ENCODE measurements at regions not wholly inside any gene's neighbourhood (a gene's known extent, or its start where the extent isn't known, plus 50 kb on each side); places are given as distances from the start of the nearest gene placed in this dataset.

- no peaks in the 10 kb centered on the region for H3K9me3 ChIP-seq
- H3K4me1 ChIP-seq = no peaks in the 10 kb centered on the region
- no peaks in the 10 kb centered on the region for H3K27me3 ChIP-seq
- TF ChIP-seq POLR2A (IDR thresholded peaks at IDR 0.05) (no peak), POLR2AphosphoS5 (IDR thresholded peaks at IDR 0.05) (no peak), CTCF (IDR thresholded peaks at IDR 0.05) (no peak), EP300 (IDR thresholded peaks at IDR 0.05) (no peak)
- WGBS, 2 donors = 52 to 95% methylated on average over 1 of the region's 1 CpG
- no peak overlapping the region for H3K4me3 ChIP-seq
- no peak overlapping the region for H3K27ac ChIP-seq
- DNase-seq (no peak), ATAC-seq (ENCODE audit: low FRiP score in 2 of 2) (no peak)
- no peaks in the 10 kb centered on the region for H3K36me3 ChIP-seq
These were observed 122.5 kb upstream of the GRIN3A start for GRCh38 chr9:101860920-101861319.

GRCh38 chr9:101859620-101860019 lies 121.2 kb upstream of the GRIN3A start:
- H3K9me3 ChIP-seq = no peaks in the 10 kb centered on the region
- TF ChIP-seq EP300 (IDR thresholded peaks at IDR 0.05) = no peak
- no peak for TF ChIP-seq POLR2AphosphoS5 (IDR thresholded peaks at IDR 0.05)
- DNase-seq = no peak
- ATAC-seq (ENCODE audit: low FRiP score in 2 of 2) = no peak
- no peaks in the 10 kb centered on the region for H3K4me1 ChIP-seq
- no peaks in the 10 kb centered on the region for H3K27me3 ChIP-seq
- WGBS, 2 donors = 55 to 92% methylated on average over 3 of the region's 3 CpGs
- H3K4me3 ChIP-seq = no peak overlapping the region
- H3K36me3 ChIP-seq = no peaks in the 10 kb centered on the region
- no peak overlapping the region for H3K27ac ChIP-seq

- Histone ChIP-seq H3K4me3 (no peak overlapping the region), H3K27ac (no peak overlapping the region), H3K4me1 (no peaks in the 10 kb centered on the region), H3K36me3 (no peaks in the 10 kb centered on the region), H3K27me3 (no peaks in the 10 kb centered on the region), H3K9me3 (no peaks in the 10 kb centered on the region)
- TF ChIP-seq POLR2A (IDR thresholded peaks at IDR 0.05) (no peak), EP300 (IDR thresholded peaks at IDR 0.05) (no peak), POLR2AphosphoS5 (IDR thresholded peaks at IDR 0.05) (no peak), CTCF (IDR thresholded peaks at IDR 0.05) (no peak)
- 57% methylated on average over 5 of the region's 5 CpGs for WGBS, 2 donors
- ATAC-seq (ENCODE audit: low FRiP score in 2 of 2) = no peak
- no peak for DNase-seq
These were observed 119.6 kb upstream of the GRIN3A start for GRCh38 chr9:101858026-101858425.

GRCh38 chr9:101849102-101849707 lies 110.8 kb upstream of the GRIN3A start:
- Histone ChIP-seq H3K4me1 (no peaks in the 10 kb centered on the region), H3K27me3 (no peaks in the 10 kb centered on the region), H3K27ac (no peak overlapping the region), H3K36me3 (no peaks in the 10 kb centered on the region), H3K9me3 (no peaks in the 10 kb centered on the region), H3K4me3 (no peak overlapping the region)
- no peak for TF ChIP-seq CTCF (IDR thresholded peaks at IDR 0.05)
- TF ChIP-seq POLR2AphosphoS5 (IDR thresholded peaks at IDR 0.05) = no peak
- ATAC-seq (ENCODE audit: low FRiP score in 2 of 2) = no peak
- 27 to 32% methylated on average over 1 of the region's 1 CpG for WGBS, 2 donors
- DNase-seq = no peak

- 49% methylated on average over 6 of the region's 6 CpGs for whole genome bisulfite sequencing, 2 donors
- Histone ChIP-seq H3K4me1 (no peaks in the 10 kb centered on the region), H3K4me3 (no peak overlapping the region), H3K27me3 (no peaks in the 10 kb centered on the region), H3K36me3 (no peaks in the 10 kb centered on the region), H3K9me3 (no peaks in the 10 kb centered on the region), H3K27ac (no peak overlapping the region)
- no peak for DNase-seq
- no peak for ATAC-seq (ENCODE audit: low FRiP score in 2 of 2)
- TF ChIP-seq POLR2AphosphoS5 (IDR thresholded peaks at IDR 0.05) (no peak), EP300 (IDR thresholded peaks at IDR 0.05) (no peak), POLR2A (IDR thresholded peaks at IDR 0.05) (no peak), CTCF (IDR thresholded peaks at IDR 0.05) (no peak)
These were observed 110.1 kb upstream of the GRIN3A start for GRCh38 chr9:101848485-101848919.

Measured in upper lobe of left lung (tissue), 6 donors.